ENCODE measurements at regions not wholly inside any gene's neighbourhood (a gene's known extent, or its start where the extent isn't known, plus 50 kb on each side); places are given as distances from the start of the nearest gene placed in this dataset.

GRCh38 chr10:130409331-130409730 is 273.1 kb downstream of the GLRX3 start (continued):
- TF ChIP-seq REST (IDR thresholded peaks at IDR 0.05; ENCODE audit: unreplicated experiment) (no peak), NANOG (IDR thresholded peaks at IDR 0.05; ENCODE audit: borderline replicate concordance) (no peak), ZNF114 (CRISPR knock-in tag; IDR thresholded peaks at IDR 0.05) (no peak), JUNB (IDR thresholded peaks at IDR 0.05; ENCODE audit: unreplicated experiment) (no peak), EZH2phosphoT487 (IDR thresholded peaks at IDR 0.05; ENCODE audit: unreplicated experiment) (no peak), ZNF331 (CRISPR knock-in tag; IDR thresholded peaks at IDR 0.05; ENCODE audit: low read depth) (no peak), ZNF462 (CRISPR knock-in tag; IDR thresholded peaks at IDR 0.05) (no peak)

All from GM23338 (cell line).